K562 (cell line): ENCODE measurements at regions not wholly inside any gene's neighbourhood (a gene's known extent, or its start where the extent isn't known, plus 50 kb on each side); places are given as distances from the start of the nearest gene placed in this dataset.

Source experiments
- ATAC-seq: fragments of 200-7000 bp; cut with Tn5 transposase; 3 replicates; pipeline ENCODE4 v1.9.1; 2020; ENCODE audit warnings: moderate library complexity
- BruUV-seq: library from RNA; stranded (reverse); fragments of 400-500 nt; replicated peaks from 2 replicates; lab custom pipeline; 2021; lab: Mats Ljungman, UMichigan
- CTCF ChIA-PET: fragments of 300-600 bp; formaldehyde crosslinking; extraction: SDS; loops from one replicate; lab custom pipeline; 2021; ENCODE audit warnings: low intra/inter-chr PET ratio; lab: Yijun Ruan, JAX
- POLR2A ChIA-PET: fragments of 300-600, 350-650 bp; sonication (Branson Sonifier 250); formaldehyde crosslinking; extraction: SDS; loops from one replicate; lab custom pipeline; 2021; ENCODE audit warnings: antibody characterized with exemption, inconsistent platforms; lab: Yijun Ruan, JAX
- DNase-seq, 4 experiments: peaks; one replicate each; pipeline versions ENCODE4 v3.0.0 to v3.0.0-alpha.2; 2011 to 2018; ENCODE audit warnings: low spot score in 3 of 4, mixed read lengths in 3 of 4; ENCODE audit errors: extremely low read depth in 1 of 4
- FAIRE-seq: peaks from 2 replicates; lab custom pipeline; 2011; peaks lifted over from hg19 to GRCh38; lab: Jason Lieb, UNC
- H2AFZ ChIP-seq: 2 replicates; pipeline ENCODE4 v1.6.0; 2011; ENCODE audit warnings: low read depth, low read length, control low read depth, inconsistent platforms
- H3K27ac ChIP-seq: fragments of 200-600 bp; 3 replicates; pipeline ENCODE4 v1.8.0; 2011; ENCODE audit warnings: low read depth, mild to moderate bottlenecking, control low read depth, inconsistent platforms, low read length, moderate library complexity, mixed read lengths; ENCODE audit errors: extremely low read depth
- H3K27me3 ChIP-seq, 2 experiments: fragments of 300-600 bp in 1 of 2; 2 replicates in 1 of 2; 3 replicates in 1 of 2; pipeline versions ENCODE4 v1.6.0 to v1.8.0; 2011; ENCODE audit warnings: inconsistent platforms in 2 of 2, low read length in 2 of 2, mild to moderate bottlenecking in 1 of 2, mixed read lengths in 1 of 2, moderate library complexity in 1 of 2; ENCODE audit not compliant: control insufficient read depth in 2 of 2, insufficient read depth in 2 of 2
- H3K36me3 ChIP-seq: fragments of 300-600 bp; 3 replicates; pipeline ENCODE4 v1.8.0; 2011; ENCODE audit warnings: mild to moderate bottlenecking, low read length, inconsistent platforms; ENCODE audit not compliant: control insufficient read depth, insufficient read depth
- H3K4me1 ChIP-seq, 2 experiments: fragments of 200-600 bp in 1 of 2; replicated peaks in 1 of 2; 2 replicates in 1 of 2; 3 replicates in 1 of 2; pipeline versions ENCODE4 v1.5.1 to v1.8.0; 2011; ENCODE audit warnings: inconsistent platforms in 2 of 2, low read length in 2 of 2, mild to moderate bottlenecking in 1 of 2, mixed read lengths in 1 of 2, moderate library complexity in 1 of 2; ENCODE audit not compliant: control insufficient read depth in 2 of 2, insufficient read depth in 2 of 2
- H3K4me2 ChIP-seq: 2 replicates; pipeline ENCODE4 v1.6.1; 2011; ENCODE audit warnings: low read length, control low read depth, inconsistent platforms, mixed read lengths; ENCODE audit not compliant: insufficient read depth
- H3K4me3 ChIP-seq: fragments of 200-600 bp; sonication (generic), shearing (Covaris generic); 2 replicates; pipeline ENCODE4 v1.5.1; 2016; ENCODE audit warnings: control low read depth, inconsistent platforms
- H3K79me2 ChIP-seq: fragments of 200-600 bp; 3 replicates; pipeline ENCODE4 v1.8.0; 2011; ENCODE audit warnings: low read length, inconsistent platforms; ENCODE audit not compliant: control insufficient read depth, insufficient read depth
- H3K9ac ChIP-seq, 2 experiments: 2 replicates each; pipeline versions ENCODE4 v1.6.0 to v1.6.1; 2011; ENCODE audit warnings: low read depth in 2 of 2, low read length in 2 of 2, control low read depth in 1 of 2, inconsistent platforms in 1 of 2, mild to moderate bottlenecking in 1 of 2, mixed read lengths in 1 of 2; ENCODE audit not compliant: insufficient read depth in 1 of 2
- H3K9me1 ChIP-seq: one replicate; pipeline ENCODE4 v1.6.0; 2011; ENCODE audit warnings: inconsistent platforms, mild to moderate bottlenecking, low read length, moderate library complexity; ENCODE audit not compliant: control insufficient read depth, insufficient read depth
- H3K9me3 ChIP-seq: replicated peaks from 2 replicates; pipeline ENCODE4 v1.5.1; 2011; ENCODE audit warnings: low read depth, low read length, inconsistent platforms; ENCODE audit not compliant: control insufficient read depth, insufficient read depth
- H4K20me1 ChIP-seq: replicated peaks from 2 replicates; pipeline ENCODE4 v1.6.1; 2011; ENCODE audit warnings: low read length, inconsistent platforms, mixed read lengths; ENCODE audit not compliant: control insufficient read depth, insufficient read depth
- GABPB1 ChIP-seq: sonication (generic); formaldehyde crosslinking; IDR thresholded peaks from 2 replicates; pipeline ENCODE4 v1.8.0; 2022; ENCODE audit warnings: mild to moderate bottlenecking, missing genetic modification reagents
- PHB ChIP-seq: fragments of 250-450 bp; sonication (Bioruptor Pico); IDR thresholded peaks from 2 replicates; pipeline ENCODE4 v1.5.0; 2021
- ZNF644 ChIP-seq: fragments of 200-800 bp; sonication (Bioruptor generic); IDR thresholded peaks from 2 replicates; pipeline ENCODE4 v1.6.1; 2016; ENCODE audit warnings: low read depth, missing genetic modification characterization, missing compliant biosample characterization
- ZNF766 ChIP-seq: fragments of 200-800 bp; sonication (Bioruptor generic); conservative IDR thresholded peaks from 2 replicates; pipeline ENCODE4 v1.6.1; 2016; ENCODE audit warnings: missing genetic modification characterization, missing compliant biosample characterization
- WGBS: fragments of 100-300 bp; shearing (Covaris generic); methylation state at CpG from one replicate; pipeline ENCODE4 v1.1.6; 2016; ENCODE audit warnings: low coverage, mixed read lengths; ENCODE audit not compliant: insufficient coverage; ENCODE audit errors: missing lambda C conversion rate; 5-methylcytosine and 5-hydroxymethylcytosine counted together
- in situ Hi-C: fragments of 300-500 bp; cut with MboI; formaldehyde crosslinking; loops from 4 replicates; pipeline ENCODE4 v1.15.0; 2018; ENCODE audit warnings: inconsistent platforms, mixed read lengths
- intact Hi-C: fragments of 100-400 bp; cut with micrococcal nuclease; formaldehyde crosslinking; loops from 2 replicates; pipeline ENCODE4 v1.14.2; 2022
- TF ChIP-seq, protein P1 (sequence below): fragments of 150-350 bp; conservative IDR thresholded peaks from 2 replicates; pipeline ENCODE4 v1.6.1; 2014; ENCODE audit warnings: low read length
- TF ChIP-seq, protein P2 (sequence below), 2 experiments: fragments of 150-350 bp in 1 of 2; IDR thresholded peaks; 2 replicates each; pipeline ENCODE4 v1.6.1; 2012 to 2016; ENCODE audit warnings: low read depth in 2 of 2, low read length in 2 of 2, mild to moderate bottlenecking in 1 of 2, moderate library complexity in 1 of 2

DNA sequence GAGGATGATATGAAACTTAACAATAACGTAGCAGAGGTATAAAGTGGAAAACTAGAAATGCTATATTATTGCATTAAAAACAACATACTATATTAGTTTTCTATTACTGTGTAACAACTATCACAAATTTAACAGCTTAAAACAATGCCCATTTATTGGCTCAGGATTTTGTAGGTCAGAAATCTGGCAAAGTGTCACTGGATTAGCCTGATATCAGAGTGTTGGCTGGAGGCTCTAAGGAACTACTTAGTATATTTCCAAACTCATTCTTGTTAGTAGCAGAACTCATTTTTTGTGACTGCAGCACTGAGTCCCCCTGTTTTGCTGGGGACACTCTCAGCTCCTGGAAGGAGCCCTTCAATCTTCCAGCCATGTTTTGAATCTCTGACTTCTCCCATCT is 306.8 kb downstream of the ETV1 start:
- no peak overlapping the region for H3K27ac ChIP-seq
- ATAC-seq: no peak
- H2AFZ ChIP-seq: no peak overlapping the region
- H4K20me1 ChIP-seq: no peaks in the 10 kb centered on the region
- no peaks in the 10 kb centered on the region for H3K36me3 ChIP-seq
- TF ChIP-seq, protein P1, sequence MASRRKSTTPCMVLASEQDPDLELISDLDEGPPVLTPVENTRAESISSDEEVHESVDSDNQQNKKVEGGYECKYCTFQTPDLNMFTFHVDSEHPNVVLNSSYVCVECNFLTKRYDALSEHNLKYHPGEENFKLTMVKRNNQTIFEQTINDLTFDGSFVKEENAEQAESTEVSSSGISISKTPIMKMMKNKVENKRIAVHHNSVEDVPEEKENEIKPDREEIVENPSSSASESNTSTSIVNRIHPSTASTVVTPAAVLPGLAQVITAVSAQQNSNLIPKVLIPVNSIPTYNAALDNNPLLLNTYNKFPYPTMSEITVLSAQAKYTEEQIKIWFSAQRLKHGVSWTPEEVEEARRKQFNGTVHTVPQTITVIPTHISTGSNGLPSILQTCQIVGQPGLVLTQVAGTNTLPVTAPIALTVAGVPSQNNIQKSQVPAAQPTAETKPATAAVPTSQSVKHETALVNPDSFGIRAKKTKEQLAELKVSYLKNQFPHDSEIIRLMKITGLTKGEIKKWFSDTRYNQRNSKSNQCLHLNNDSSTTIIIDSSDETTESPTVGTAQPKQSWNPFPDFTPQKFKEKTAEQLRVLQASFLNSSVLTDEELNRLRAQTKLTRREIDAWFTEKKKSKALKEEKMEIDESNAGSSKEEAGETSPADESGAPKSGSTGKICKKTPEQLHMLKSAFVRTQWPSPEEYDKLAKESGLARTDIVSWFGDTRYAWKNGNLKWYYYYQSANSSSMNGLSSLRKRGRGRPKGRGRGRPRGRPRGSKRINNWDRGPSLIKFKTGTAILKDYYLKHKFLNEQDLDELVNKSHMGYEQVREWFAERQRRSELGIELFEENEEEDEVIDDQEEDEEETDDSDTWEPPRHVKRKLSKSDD: no peak
- TF ChIP-seq, protein P2, sequence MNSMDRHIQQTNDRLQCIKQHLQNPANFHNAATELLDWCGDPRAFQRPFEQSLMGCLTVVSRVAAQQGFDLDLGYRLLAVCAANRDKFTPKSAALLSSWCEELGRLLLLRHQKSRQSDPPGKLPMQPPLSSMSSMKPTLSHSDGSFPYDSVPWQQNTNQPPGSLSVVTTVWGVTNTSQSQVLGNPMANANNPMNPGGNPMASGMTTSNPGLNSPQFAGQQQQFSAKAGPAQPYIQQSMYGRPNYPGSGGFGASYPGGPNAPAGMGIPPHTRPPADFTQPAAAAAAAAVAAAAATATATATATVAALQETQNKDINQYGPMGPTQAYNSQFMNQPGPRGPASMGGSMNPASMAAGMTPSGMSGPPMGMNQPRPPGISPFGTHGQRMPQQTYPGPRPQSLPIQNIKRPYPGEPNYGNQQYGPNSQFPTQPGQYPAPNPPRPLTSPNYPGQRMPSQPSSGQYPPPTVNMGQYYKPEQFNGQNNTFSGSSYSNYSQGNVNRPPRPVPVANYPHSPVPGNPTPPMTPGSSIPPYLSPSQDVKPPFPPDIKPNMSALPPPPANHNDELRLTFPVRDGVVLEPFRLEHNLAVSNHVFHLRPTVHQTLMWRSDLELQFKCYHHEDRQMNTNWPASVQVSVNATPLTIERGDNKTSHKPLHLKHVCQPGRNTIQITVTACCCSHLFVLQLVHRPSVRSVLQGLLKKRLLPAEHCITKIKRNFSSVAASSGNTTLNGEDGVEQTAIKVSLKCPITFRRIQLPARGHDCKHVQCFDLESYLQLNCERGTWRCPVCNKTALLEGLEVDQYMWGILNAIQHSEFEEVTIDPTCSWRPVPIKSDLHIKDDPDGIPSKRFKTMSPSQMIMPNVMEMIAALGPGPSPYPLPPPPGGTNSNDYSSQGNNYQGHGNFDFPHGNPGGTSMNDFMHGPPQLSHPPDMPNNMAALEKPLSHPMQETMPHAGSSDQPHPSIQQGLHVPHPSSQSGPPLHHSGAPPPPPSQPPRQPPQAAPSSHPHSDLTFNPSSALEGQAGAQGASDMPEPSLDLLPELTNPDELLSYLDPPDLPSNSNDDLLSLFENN (IDR thresholded peaks at IDR 0.05; ENCODE audit: low read depth in 2 of 2, low read length in 2 of 2): no peak
- TF ChIP-seq ZNF766 (CRISPR knock-in tag): no peak
- TF ChIP-seq PHB (CRISPR knock-in tag): no peak
- TF ChIP-seq GABPB1: no peak
- TF ChIP-seq ZNF644 (tag): no peak
- intact Hi-C loops: no loop called here
- H3K4me3 ChIP-seq: no peak overlapping the region
- H3K4me1 ChIP-seq: no peaks in the 10 kb centered on the region
- H3K9ac ChIP-seq: no peak overlapping the region
- no peak overlapping the region for H3K4me2 ChIP-seq
- BruUV-seq: no TSS peak
- 0% methylated on average over 1 of the region's 1 CpG for WGBS
- no peaks in the 10 kb centered on the region for H3K9me3 ChIP-seq
- in situ Hi-C loops: no loop called here
- DNase-seq: no peak
- no peaks in the 10 kb centered on the region for H3K9me1 ChIP-seq
- ChIA-PET CTCF (no interaction called here), POLR2A (no interaction called here)
- no peaks in the 10 kb centered on the region for H3K79me2 ChIP-seq
- FAIRE-seq: no peak
- no peaks in the 10 kb centered on the region for H3K27me3 ChIP-seq
